ENCODE measurements at regions not wholly inside any gene's neighbourhood (a gene's known extent, or its start where the extent isn't known, plus 50 kb on each side); places are given as distances from the start of the nearest gene placed in this dataset.
"Not testable (repeated sequence)": the region's sequence is repeated elsewhere in the genome, so short reads cannot be mapped to it uniquely, and the experiment has no call there.

- H3K4me3 Mint-ChIP-seq; H3K36me3 Mint-ChIP-seq; DNase-seq; H3K4me1 Mint-ChIP-seq; H3K9me3 Mint-ChIP-seq; H3K27ac Mint-ChIP-seq; H3K27me3 Mint-ChIP-seq; ATAC-seq (replicated peaks): not testable (repeated sequence)
Measured at GRCh38 chr7:63555226-63555994, 443.2 kb upstream of the ZNF722 start.

DNA sequence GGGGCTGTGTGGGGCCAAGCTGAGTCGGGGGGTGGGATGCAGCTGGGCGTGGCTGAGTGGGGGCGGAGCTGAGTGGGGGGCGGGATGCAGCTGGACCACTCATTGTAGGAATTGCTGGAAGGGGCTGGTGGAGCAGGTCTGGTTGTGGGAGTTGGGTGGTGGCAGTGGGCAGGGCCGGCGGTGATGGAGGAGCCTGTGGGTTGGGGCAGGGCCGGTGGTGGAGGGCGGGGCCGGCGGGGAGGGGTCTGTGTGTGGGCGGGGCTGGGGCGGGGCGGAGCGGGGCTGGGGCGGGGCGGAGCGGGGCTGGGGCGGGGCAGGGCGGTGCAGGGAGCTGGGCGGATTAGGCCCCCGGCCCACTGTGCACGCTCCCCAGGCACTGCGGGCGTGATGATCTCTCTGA lies 442.4 kb upstream of the ZNF722 start:
- not testable (repeated sequence) for H3K27me3 Mint-ChIP-seq; H3K4me3 Mint-ChIP-seq; H3K9me3 Mint-ChIP-seq; DNase-seq; H3K36me3 Mint-ChIP-seq; ATAC-seq (replicated peaks); H3K27ac Mint-ChIP-seq; H3K4me1 Mint-ChIP-seq

DNA sequence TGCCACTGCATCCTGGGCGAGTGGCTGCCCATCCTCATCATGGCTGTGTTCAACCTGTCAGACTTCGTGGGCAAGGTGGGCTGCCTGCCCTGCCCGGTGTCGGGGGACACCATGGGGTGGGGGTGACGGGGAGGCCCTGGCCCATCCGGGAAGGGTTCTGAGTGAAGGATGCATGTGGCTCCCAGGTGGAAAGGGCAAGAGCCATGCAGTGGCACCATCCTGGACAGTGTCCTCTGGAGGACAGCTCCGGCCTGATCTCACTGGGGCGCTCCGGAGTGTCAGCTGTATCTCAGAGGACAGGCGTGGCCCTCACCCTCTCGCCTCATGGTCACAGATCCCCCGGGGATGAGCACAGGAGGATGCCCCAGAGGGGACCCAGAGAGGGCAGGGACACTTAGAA lies 439.6 kb upstream of the ZNF722 start:
- H3K4me1 Mint-ChIP-seq; H3K36me3 Mint-ChIP-seq; ATAC-seq (replicated peaks); H3K27me3 Mint-ChIP-seq; H3K9me3 Mint-ChIP-seq; H3K27ac Mint-ChIP-seq; DNase-seq; H3K4me3 Mint-ChIP-seq: not testable (repeated sequence)

DNA sequence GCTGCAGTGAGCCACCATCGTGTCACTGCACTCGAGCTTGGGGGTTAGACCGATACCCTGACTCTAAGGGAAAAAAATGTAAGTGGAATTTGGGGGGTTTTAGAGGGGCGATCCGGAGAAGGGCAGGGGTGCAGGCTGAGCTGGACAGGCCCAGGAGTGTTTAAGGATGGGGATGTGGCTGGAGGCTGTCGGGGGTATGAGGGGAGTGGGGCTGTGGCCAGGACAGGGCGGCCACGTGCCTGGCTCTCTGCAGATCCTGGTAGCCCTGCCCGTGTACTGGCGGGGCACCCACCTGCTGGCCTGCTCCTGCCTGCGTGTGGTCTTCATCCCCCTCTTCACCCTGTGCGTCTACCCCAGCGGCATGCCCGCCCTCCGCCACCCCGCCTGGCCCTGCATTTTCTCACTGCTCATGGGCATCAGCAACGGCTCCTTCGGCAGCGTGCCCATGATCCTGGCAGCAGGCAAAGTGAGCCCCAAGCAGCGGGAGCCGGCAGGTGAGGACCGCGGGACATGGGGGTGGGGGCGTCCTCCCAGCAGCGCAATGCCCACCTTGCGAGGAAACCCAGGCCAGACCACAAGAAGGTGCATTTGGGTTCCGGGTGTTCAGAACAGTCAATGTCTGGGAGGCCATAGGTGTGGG lies 438.7 kb upstream of the ZNF722 start:
- not testable (repeated sequence) for H3K4me1 Mint-ChIP-seq; H3K4me3 Mint-ChIP-seq; H3K36me3 Mint-ChIP-seq; H3K9me3 Mint-ChIP-seq; H3K27me3 Mint-ChIP-seq; ATAC-seq (replicated peaks); DNase-seq; H3K27ac Mint-ChIP-seq

- H3K9me3 Mint-ChIP-seq; H3K27me3 Mint-ChIP-seq; H3K36me3 Mint-ChIP-seq; H3K4me1 Mint-ChIP-seq; DNase-seq; ATAC-seq (replicated peaks); H3K27ac Mint-ChIP-seq; H3K4me3 Mint-ChIP-seq: not testable (repeated sequence)
Measured at GRCh38 chr7:63561911-63562310, 436.7 kb upstream of the ZNF722 start.

DNA sequence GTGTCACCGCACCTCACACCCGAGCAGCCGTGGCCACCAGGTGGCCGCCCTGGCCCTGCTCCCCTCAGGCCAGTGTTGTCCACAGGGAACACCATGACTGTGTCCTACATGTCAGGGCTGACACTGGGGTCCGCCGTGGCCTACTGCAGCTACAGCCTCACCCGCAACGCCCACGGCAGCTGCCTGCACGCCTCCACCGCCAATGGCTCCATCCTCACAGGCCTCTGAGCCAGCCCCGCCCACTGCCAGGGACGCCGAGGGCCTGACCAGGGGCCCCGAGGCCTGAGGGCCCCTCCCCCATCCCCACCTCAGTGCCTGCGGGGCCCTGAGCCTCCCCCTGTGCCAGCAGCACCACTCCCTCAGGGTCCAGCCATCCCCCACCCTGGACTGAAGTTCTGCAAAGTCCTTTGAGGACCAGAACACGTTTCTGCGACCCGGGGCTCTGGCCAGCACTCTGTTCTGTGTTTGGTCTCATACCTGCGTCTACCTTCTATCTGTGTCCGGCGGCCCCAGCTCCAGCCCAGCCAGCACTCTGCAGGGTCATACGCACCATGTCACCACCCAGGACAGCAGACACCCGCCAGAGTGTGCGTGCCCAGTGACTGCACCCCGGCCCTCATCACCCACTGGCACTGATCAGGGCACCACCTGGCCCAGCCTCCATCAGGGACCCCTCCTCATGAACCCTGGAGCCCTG lies 436.1 kb upstream of the ZNF722 start:
- ATAC-seq (replicated peaks); DNase-seq: not testable (repeated sequence)

DNA sequence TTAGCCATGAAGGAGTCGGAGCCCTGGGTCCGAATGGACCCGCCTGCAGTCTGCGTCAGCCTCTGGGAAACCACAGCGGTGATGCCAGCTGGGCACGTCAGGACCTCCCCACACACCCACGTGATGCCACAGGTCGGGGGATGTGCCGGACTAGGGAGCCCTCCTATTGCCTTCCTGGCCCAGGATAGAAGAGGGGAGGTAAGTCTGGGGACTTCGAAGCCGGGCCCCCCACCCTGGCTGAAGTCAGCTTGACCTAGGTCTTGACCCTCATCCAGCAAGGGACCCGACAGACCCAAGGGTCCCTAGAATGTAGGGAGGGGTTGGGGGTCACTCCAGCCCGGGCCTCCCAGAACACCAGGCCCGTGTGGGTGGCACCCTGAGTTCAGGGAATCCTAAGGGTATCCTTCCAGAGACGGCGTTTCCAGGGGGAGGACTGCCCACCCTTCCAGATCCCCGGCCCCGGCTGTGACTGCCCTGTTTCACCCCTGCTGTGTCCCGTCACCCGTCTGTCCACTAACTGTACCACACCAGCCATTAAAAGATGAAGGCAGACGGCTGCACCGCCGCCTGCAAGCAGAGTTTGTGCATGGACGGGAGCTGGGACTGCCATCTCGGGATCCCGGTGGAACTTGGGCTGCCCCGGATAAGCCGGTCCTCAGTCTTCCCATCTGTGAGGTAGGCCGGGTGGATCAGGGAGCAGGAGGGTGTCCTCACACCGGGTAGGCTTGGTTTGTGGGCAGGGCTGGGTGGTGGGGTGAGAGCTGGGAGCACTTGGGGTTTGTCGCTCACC lies 435.3 kb upstream of the ZNF722 start:
- not testable (repeated sequence) for H3K36me3 Mint-ChIP-seq; H3K9me3 Mint-ChIP-seq; H3K27me3 Mint-ChIP-seq; H3K27ac Mint-ChIP-seq; DNase-seq; ATAC-seq (replicated peaks); H3K4me3 Mint-ChIP-seq; H3K4me1 Mint-ChIP-seq

More for the DNA sequence above, 436.1 kb upstream of the ZNF722 start:
- H3K27ac Mint-ChIP-seq, H3K27me3 Mint-ChIP-seq, H3K4me3 Mint-ChIP-seq, H3K36me3 Mint-ChIP-seq, H3K9me3 Mint-ChIP-seq, H3K4me1 Mint-ChIP-seq: not testable (repeated sequence)

DNA sequence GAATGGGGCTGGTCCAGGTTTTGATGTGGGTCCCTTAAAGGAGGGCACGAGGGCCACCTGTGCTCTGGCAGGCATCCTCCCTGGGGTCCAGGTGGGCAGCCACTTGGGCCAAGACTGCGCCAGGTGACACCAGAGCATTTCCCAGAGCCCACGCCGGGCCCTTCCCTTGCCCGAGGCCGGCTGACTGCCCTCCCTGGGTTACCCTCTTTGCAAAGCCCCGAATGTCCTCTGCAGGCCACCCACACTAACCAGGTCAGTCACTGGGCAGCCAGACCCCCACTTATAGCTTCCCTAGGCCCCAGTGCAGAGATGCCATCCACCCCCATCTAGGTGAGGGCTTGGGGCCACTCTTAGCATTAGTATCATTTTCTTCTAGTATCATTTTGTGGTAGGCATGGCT lies 433.8 kb upstream of the ZNF722 start:
- not testable (repeated sequence) for H3K36me3 Mint-ChIP-seq; DNase-seq; H3K27ac Mint-ChIP-seq; H3K4me1 Mint-ChIP-seq; H3K27me3 Mint-ChIP-seq; H3K9me3 Mint-ChIP-seq; H3K4me3 Mint-ChIP-seq; ATAC-seq (replicated peaks)

DNA sequence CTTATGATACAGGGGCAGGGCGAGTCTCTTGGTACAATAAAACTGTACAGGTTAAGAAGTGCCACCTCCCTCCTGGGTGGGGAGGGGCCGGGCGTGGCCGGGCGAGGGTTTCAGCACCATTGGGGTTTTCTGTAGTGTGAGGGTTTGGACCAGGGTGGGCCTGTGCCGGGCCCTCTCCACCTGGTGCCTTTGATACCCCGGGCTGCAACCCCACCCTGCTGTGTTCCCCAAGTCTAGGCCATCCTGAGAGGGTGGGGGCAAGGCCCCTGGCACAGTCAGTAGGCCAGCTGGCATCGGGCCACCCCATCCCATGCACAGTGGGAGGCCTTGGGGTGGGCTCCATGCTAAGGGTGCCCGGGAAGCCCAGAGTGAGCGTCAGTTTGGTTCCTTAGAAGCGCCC lies 431.8 kb upstream of the ZNF722 start:
- H3K4me1 Mint-ChIP-seq; H3K4me3 Mint-ChIP-seq; H3K9me3 Mint-ChIP-seq; DNase-seq; ATAC-seq (replicated peaks); H3K27me3 Mint-ChIP-seq; H3K27ac Mint-ChIP-seq; H3K36me3 Mint-ChIP-seq: not testable (repeated sequence)

GRCh38 chr7:63567636-63568035 lies 431.0 kb upstream of the ZNF722 start:
- not testable (repeated sequence) for ATAC-seq (replicated peaks); DNase-seq; H3K4me3 Mint-ChIP-seq; H3K4me1 Mint-ChIP-seq; H3K27me3 Mint-ChIP-seq; H3K36me3 Mint-ChIP-seq; H3K9me3 Mint-ChIP-seq; H3K27ac Mint-ChIP-seq

DNA sequence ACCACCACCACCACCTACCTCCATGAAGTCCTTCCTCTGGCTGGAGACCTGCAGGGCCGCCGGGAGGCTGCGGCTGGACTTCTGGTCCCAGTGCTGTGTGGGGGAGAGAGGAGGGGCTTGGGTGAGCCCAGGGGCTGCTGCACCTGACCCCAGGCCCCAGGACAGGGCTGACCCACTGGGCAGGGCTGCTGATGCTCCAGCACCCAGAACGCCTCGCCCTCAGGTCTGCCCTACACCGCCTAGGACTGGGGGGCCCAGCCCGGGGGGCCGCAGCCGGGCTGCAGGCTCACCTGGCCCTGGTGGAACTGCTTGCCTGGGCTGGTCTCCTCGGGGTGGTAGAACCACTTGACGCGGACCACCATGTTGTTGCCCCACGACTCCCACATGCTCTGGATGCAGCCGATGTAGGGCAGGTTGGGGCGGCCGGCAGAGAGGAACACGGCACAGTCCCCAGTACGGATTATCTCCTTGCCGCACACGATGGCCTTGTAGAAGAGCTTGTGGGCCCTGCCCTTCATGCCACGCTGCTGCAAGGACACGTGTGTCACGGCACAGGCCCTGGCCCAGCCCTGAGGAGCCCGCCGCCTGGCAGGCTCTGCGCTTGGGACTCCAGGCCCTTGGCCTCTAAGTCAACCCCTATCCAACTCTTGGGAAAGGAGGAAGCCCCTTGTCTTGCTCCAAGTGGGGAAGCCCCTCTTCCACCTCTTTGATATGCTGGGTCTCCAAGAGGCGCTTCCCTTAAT lies 429.9 kb upstream of the ZNF722 start:
- not testable (repeated sequence) for ATAC-seq (replicated peaks); H3K4me1 Mint-ChIP-seq; H3K9me3 Mint-ChIP-seq; H3K27me3 Mint-ChIP-seq; H3K27ac Mint-ChIP-seq; H3K4me3 Mint-ChIP-seq; H3K36me3 Mint-ChIP-seq; DNase-seq

DNA sequence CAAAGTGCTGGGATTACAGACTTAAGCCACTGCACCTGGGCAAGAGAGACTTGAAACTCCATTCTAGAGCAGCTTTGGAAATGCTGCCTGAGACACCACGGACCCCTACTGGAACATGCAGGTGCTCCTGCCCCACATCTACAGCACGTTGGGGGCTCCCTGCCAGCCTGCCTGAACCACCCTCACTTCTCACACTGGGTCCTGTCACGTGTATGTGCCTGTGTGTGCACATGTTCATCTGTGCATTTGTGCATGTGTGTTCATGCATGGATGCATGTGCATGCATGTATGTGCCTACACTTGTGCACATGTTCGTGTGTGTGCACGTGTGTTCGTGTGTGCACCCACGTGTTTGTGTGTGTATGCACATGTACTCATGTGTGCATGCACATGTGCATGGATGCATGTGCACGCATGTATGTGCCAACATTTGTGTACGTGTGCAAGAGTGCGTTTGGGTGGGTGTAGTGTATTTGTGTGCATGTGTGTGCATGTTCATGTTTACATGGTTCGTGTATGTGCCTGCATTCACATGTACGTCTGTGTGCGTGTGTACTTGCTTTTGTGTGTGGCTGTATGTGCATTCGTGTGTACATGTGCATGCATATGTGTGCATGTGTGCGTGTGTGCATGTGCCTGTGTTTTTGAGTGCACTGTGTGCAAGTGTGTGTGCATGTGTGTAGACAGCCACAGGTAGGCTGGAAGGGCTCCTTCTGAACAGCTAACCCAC lies 428.1 kb upstream of the ZNF722 start:
- H3K9me3 Mint-ChIP-seq; H3K27ac Mint-ChIP-seq; ATAC-seq (replicated peaks); H3K36me3 Mint-ChIP-seq; H3K4me1 Mint-ChIP-seq; H3K4me3 Mint-ChIP-seq; DNase-seq; H3K27me3 Mint-ChIP-seq: not testable (repeated sequence)

GRCh38 chr7:63572196-63572595 lies 426.5 kb upstream of the ZNF722 start:
- peaks cover 12 to 14% of the 10 kb centered on the region in 2 donors for H3K9me3 Mint-ChIP-seq
- DNase-seq; H3K4me1 Mint-ChIP-seq; H3K4me3 Mint-ChIP-seq; H3K27me3 Mint-ChIP-seq; H3K27ac Mint-ChIP-seq; ATAC-seq (replicated peaks); H3K36me3 Mint-ChIP-seq: not testable (repeated sequence)
